H1 (cell line): ENCODE measurements at regions not wholly inside any gene's neighbourhood (a gene's known extent, or its start where the extent isn't known, plus 50 kb on each side); places are given as distances from the start of the nearest gene placed in this dataset.

ENCODE experiments used
- KDM1A ChIP-seq: fragments of 200-600, 300-600 bp; sonication (generic); IDR thresholded peaks from 2 replicates; pipeline ENCODE4 v1.7.1; 2016; ENCODE audit warnings: mild to moderate bottlenecking, low read length, borderline replicate concordance
- TF ChIP-seq, protein P1 (sequence below): fragments of 300-600 bp; sonication (generic); IDR thresholded peaks from 2 replicates; pipeline ENCODE4 v1.7.1; 2012; ENCODE audit warnings: low read length, moderate library complexity, mild to moderate bottlenecking, inconsistent platforms; ENCODE audit not compliant: insufficient replicate concordance

DNA sequence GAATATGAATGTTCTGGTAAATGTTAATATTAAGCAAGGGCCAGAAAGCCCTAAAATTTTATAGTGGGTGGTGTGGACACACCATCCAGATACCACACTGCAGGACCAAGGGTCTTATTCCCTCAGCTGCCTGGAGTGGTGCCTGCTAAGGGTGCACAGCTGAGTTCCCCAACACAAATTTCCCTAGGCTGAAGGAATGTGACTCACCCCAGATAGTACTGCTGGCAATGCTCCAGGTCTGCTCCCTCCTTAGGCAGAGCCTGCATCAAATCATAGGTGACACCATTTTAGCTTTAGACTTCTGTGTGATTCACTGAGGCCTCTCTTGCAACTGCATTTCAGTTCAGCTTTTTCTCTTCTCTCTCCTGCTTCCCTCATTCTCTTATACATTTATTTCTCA, 321.1 kb downstream of the SATB2 start (continued):
- TF ChIP-seq, protein P1, sequence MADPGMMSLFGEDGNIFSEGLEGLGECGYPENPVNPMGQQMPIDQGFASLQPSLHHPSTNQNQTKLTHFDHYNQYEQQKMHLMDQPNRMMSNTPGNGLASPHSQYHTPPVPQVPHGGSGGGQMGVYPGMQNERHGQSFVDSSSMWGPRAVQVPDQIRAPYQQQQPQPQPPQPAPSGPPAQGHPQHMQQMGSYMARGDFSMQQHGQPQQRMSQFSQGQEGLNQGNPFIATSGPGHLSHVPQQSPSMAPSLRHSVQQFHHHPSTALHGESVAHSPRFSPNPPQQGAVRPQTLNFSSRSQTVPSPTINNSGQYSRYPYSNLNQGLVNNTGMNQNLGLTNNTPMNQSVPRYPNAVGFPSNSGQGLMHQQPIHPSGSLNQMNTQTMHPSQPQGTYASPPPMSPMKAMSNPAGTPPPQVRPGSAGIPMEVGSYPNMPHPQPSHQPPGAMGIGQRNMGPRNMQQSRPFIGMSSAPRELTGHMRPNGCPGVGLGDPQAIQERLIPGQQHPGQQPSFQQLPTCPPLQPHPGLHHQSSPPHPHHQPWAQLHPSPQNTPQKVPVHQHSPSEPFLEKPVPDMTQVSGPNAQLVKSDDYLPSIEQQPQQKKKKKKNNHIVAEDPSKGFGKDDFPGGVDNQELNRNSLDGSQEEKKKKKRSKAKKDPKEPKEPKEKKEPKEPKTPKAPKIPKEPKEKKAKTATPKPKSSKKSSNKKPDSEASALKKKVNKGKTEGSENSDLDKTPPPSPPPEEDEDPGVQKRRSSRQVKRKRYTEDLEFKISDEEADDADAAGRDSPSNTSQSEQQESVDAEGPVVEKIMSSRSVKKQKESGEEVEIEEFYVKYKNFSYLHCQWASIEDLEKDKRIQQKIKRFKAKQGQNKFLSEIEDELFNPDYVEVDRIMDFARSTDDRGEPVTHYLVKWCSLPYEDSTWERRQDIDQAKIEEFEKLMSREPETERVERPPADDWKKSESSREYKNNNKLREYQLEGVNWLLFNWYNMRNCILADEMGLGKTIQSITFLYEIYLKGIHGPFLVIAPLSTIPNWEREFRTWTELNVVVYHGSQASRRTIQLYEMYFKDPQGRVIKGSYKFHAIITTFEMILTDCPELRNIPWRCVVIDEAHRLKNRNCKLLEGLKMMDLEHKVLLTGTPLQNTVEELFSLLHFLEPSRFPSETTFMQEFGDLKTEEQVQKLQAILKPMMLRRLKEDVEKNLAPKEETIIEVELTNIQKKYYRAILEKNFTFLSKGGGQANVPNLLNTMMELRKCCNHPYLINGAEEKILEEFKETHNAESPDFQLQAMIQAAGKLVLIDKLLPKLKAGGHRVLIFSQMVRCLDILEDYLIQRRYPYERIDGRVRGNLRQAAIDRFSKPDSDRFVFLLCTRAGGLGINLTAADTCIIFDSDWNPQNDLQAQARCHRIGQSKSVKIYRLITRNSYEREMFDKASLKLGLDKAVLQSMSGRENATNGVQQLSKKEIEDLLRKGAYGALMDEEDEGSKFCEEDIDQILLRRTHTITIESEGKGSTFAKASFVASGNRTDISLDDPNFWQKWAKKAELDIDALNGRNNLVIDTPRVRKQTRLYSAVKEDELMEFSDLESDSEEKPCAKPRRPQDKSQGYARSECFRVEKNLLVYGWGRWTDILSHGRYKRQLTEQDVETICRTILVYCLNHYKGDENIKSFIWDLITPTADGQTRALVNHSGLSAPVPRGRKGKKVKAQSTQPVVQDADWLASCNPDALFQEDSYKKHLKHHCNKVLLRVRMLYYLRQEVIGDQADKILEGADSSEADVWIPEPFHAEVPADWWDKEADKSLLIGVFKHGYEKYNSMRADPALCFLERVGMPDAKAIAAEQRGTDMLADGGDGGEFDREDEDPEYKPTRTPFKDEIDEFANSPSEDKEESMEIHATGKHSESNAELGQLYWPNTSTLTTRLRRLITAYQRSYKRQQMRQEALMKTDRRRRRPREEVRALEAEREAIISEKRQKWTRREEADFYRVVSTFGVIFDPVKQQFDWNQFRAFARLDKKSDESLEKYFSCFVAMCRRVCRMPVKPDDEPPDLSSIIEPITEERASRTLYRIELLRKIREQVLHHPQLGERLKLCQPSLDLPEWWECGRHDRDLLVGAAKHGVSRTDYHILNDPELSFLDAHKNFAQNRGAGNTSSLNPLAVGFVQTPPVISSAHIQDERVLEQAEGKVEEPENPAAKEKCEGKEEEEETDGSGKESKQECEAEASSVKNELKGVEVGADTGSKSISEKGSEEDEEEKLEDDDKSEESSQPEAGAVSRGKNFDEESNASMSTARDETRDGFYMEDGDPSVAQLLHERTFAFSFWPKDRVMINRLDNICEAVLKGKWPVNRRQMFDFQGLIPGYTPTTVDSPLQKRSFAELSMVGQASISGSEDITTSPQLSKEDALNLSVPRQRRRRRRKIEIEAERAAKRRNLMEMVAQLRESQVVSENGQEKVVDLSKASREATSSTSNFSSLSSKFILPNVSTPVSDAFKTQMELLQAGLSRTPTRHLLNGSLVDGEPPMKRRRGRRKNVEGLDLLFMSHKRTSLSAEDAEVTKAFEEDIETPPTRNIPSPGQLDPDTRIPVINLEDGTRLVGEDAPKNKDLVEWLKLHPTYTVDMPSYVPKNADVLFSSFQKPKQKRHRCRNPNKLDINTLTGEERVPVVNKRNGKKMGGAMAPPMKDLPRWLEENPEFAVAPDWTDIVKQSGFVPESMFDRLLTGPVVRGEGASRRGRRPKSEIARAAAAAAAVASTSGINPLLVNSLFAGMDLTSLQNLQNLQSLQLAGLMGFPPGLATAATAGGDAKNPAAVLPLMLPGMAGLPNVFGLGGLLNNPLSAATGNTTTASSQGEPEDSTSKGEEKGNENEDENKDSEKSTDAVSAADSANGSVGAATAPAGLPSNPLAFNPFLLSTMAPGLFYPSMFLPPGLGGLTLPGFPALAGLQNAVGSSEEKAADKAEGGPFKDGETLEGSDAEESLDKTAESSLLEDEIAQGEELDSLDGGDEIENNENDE = no peak
- no peak for TF ChIP-seq KDM1A
